Mucosa of rectum (tissue), 2 donors: ENCODE measurements at regions not wholly inside any gene's neighbourhood (a gene's known extent, or its start where the extent isn't known, plus 50 kb on each side); places are given as distances from the start of the nearest gene placed in this dataset.

Experiments
- H3K27ac ChIP-seq, 2 donors: one replicate each; pipeline ENCODE4 v1.7.0; 2013; ENCODE audit warnings: inconsistent platforms in 2 of 2, low read depth in 2 of 2, low read length in 2 of 2
- H3K27me3 ChIP-seq, 2 donors: one replicate each; pipeline ENCODE4 v1.7.0; 2013; ENCODE audit warnings: low read length in 2 of 2; ENCODE audit not compliant: control insufficient read depth in 2 of 2, insufficient read depth in 2 of 2
- H3K36me3 ChIP-seq, 2 donors: one replicate each; pipeline ENCODE4 v1.7.0; 2013; ENCODE audit warnings: low read length in 2 of 2; ENCODE audit not compliant: control insufficient read depth in 2 of 2, insufficient read depth in 2 of 2
- H3K4me1 ChIP-seq, 2 donors: one replicate each; pipeline ENCODE4 v1.7.0; 2013; ENCODE audit warnings: low read length in 2 of 2, mild to moderate bottlenecking in 1 of 2; ENCODE audit not compliant: control insufficient read depth in 2 of 2, insufficient read depth in 2 of 2
- H3K4me3 ChIP-seq, 2 donors: one replicate each; pipeline ENCODE4 v1.7.0; 2013; ENCODE audit warnings: low read length in 2 of 2
- H3K9ac ChIP-seq, 2 donors: one replicate each; pipeline ENCODE4 v1.7.0; 2013; ENCODE audit warnings: low read length in 2 of 2, low read depth in 1 of 2, mild to moderate bottlenecking in 1 of 2
- H3K9me3 ChIP-seq, 2 donors: one replicate each; pipeline ENCODE4 v1.7.0; 2013; ENCODE audit warnings: low read length in 2 of 2; ENCODE audit not compliant: control insufficient read depth in 2 of 2
- donor health status: healthy.
- donor health status: Normal muscosa, but diverticular disease.

- Histone ChIP-seq H3K27ac (no peak overlapping the region), H3K9me3 (no peaks in the 10 kb centered on the region), H3K36me3 (no peaks in the 10 kb centered on the region), H3K4me1 (peaks cover 2 to 3% of the 10 kb centered on the region in 2 donors), H3K9ac (no peak overlapping the region), H3K27me3 (no peaks in the 10 kb centered on the region), H3K4me3 (no peak overlapping the region)
Observed at GRCh38 chr13:50318887-50319286, 303.6 kb downstream of the KCNRG start.

GRCh38 chr13:50319635-50320255 lies 304.5 kb downstream of the KCNRG start:
- H3K36me3 ChIP-seq = no peaks in the 10 kb centered on the region
- H3K27me3 ChIP-seq = no peaks in the 10 kb centered on the region
- H3K4me1 ChIP-seq = peaks cover 2 to 3% of the 10 kb centered on the region in 2 donors
- H3K27ac ChIP-seq = no peak overlapping the region
- H3K9ac ChIP-seq = no peak overlapping the region
- no peaks in the 10 kb centered on the region for H3K9me3 ChIP-seq
- H3K4me3 ChIP-seq = no peak overlapping the region

DNA sequence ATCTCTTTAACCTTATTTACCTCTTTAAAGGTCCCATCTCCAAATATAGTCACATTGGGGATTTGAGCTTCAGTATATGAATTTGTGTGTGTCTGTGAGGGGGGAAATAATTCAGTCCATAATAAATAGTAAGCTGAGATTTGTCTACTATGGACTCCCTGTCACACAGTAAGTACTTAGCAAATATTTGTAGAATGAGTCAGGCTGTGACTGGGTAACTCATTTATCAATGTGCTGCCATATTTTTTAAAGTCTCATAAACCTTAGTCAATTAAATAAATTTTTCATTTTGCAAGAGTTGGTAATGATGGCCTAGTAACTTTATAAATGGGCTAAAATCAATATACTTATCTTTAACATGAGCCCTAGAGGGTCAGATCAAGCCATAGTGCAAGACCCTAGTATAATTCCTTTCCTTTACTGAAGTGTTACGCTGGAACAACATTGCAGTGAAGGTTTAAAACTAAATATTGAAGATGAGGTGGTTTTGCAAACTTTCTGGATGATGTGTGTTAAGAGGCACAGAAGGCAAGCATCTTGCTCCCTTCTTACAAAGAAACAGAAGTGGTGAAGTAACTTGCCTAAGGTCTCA lies 305.1 kb downstream of the KCNRG start:
- no peaks in the 10 kb centered on the region for H3K9me3 ChIP-seq
- H3K4me1 ChIP-seq = peaks cover 2 to 3% of the 10 kb centered on the region in 2 donors
- H3K36me3 ChIP-seq = no peaks in the 10 kb centered on the region
- H3K27ac ChIP-seq = no peak overlapping the region
- H3K9ac ChIP-seq = no peak overlapping the region
- no peaks in the 10 kb centered on the region for H3K27me3 ChIP-seq
- H3K4me3 ChIP-seq = no peak overlapping the region

DNA sequence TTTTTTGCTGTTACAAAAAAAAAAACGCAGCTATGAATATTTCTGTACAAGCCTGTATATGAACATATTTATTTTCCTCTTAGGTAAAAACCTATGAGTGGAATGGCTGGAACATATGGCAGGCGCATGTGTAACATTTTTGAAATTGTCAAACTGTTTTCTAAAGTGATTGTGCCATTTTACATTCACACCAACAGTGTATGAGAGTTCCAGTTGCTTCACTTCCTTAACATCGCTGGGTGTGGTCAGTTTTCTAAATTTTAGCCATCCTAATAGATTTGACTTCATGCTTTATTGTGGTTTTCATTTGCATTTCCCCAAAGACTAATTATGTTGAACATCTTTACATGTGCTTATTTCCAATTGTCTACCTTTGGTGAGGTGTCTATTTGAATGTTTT lies 306.8 kb downstream of the KCNRG start:
- no peak overlapping the region for H3K9ac ChIP-seq
- no peaks in the 10 kb centered on the region for H3K27me3 ChIP-seq
- no peaks in the 10 kb centered on the region for H3K36me3 ChIP-seq
- H3K27ac ChIP-seq = no peak overlapping the region
- no peaks in the 10 kb centered on the region for H3K9me3 ChIP-seq
- peaks cover 2 to 3% of the 10 kb centered on the region in 2 donors for H3K4me1 ChIP-seq
- no peak overlapping the region for H3K4me3 ChIP-seq

- H3K27me3 ChIP-seq = no peaks in the 10 kb centered on the region
- H3K4me3 ChIP-seq = no peak overlapping the region
- no peak overlapping the region for H3K27ac ChIP-seq
- H3K9ac ChIP-seq = no peak overlapping the region
- no peaks in the 10 kb centered on the region for H3K36me3 ChIP-seq
- no peaks in the 10 kb centered on the region for H3K9me3 ChIP-seq
- peaks cover 3 to 4% of the 10 kb centered on the region in 2 donors for H3K4me1 ChIP-seq
Observed at GRCh38 chr13:50323440-50324065, 308.3 kb downstream of the KCNRG start.

DNA sequence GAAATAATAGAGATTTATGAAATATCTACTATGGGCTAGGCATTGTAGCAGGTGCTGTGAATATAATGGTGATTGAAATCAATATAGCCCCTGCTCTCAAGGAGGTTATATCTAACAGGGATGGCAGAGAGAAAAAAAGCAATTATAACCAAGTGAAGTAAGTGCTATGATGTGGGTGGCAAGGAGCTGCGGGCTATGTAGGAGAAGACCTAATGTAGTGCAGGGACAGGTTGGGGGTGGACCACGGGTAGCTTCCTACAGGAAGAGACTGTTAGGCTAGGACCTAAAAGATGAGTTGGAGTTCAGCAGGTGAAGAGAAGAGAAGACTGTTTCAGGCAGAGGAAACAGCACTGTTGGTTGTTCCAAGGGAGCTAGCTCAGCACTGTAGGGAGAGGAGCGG lies 311.0 kb downstream of the KCNRG start:
- no peaks in the 10 kb centered on the region for H3K27me3 ChIP-seq
- no peaks in the 10 kb centered on the region for H3K36me3 ChIP-seq
- H3K9ac ChIP-seq = no peak overlapping the region

DNA sequence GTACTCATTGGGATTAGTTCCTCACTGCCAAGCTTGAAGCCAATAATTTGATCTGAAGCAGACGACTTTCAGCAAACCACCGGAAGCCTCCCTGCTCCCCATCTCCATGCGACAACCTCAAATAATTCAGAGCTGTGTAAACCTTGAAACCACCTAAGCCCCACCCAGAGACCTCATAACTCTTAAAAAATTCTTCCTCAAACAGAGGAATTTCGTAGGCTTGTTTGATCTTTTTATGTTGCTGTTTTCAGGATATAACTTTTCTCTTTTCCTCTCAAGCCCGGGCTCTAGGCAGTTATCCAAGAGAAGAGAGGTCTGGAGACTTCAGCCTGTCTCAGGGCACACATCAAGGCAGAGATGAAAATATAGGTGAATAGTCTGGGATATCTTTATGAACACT lies 311.6 kb downstream of the KCNRG start:
- Histone ChIP-seq H3K9ac (no peak overlapping the region), H3K27me3 (no peaks in the 10 kb centered on the region), H3K36me3 (no peaks in the 10 kb centered on the region), H3K9me3 (no peaks in the 10 kb centered on the region), H3K4me3 (no peak overlapping the region), H3K27ac (no peak overlapping the region), H3K4me1 (peaks cover 0 to 2% of the 10 kb centered on the region in 2 donors)

More for the DNA sequence above, 311.0 kb downstream of the KCNRG start:
- H3K4me1 ChIP-seq = peaks cover 0 to 2% of the 10 kb centered on the region in 2 donors
- H3K4me3 ChIP-seq = no peak overlapping the region
- H3K27ac ChIP-seq = no peak overlapping the region
- H3K9me3 ChIP-seq = no peaks in the 10 kb centered on the region

- no peaks in the 10 kb centered on the region for H3K4me1 ChIP-seq
- H3K4me3 ChIP-seq = no peak overlapping the region
- no peak overlapping the region for H3K9ac ChIP-seq
- H3K27me3 ChIP-seq = no peaks in the 10 kb centered on the region
- no peaks in the 10 kb centered on the region for H3K36me3 ChIP-seq
- H3K27ac ChIP-seq = peak overlapping the region in 1 of 2 donors; percentile 9
- H3K9me3 ChIP-seq = no peaks in the 10 kb centered on the region
Observed at GRCh38 chr13:50334115-50334778, 319.0 kb downstream of the KCNRG start.

GRCh38 chr13:50334944-50335343 lies 319.7 kb downstream of the KCNRG start:
- Histone ChIP-seq H3K4me1 (no peaks in the 10 kb centered on the region), H3K9ac (no peak overlapping the region), H3K36me3 (no peaks in the 10 kb centered on the region), H3K27ac (peak overlapping the region in 1 of 2 donors; percentile 9), H3K27me3 (no peaks in the 10 kb centered on the region), H3K9me3 (no peaks in the 10 kb centered on the region), H3K4me3 (no peak overlapping the region)

GRCh38 chr13:50339271-50339670 lies 324.0 kb downstream of the KCNRG start:
- Histone ChIP-seq H3K27ac (no peak overlapping the region), H3K27me3 (no peaks in the 10 kb centered on the region), H3K9me3 (no peaks in the 10 kb centered on the region), H3K9ac (no peak overlapping the region), H3K4me3 (no peak overlapping the region), H3K4me1 (no peaks in the 10 kb centered on the region), H3K36me3 (no peaks in the 10 kb centered on the region)
